ENCODE measurements at regions not wholly inside any gene's neighbourhood (a gene's known extent, or its start where the extent isn't known, plus 50 kb on each side); places are given as distances from the start of the nearest gene placed in this dataset.

DNA sequence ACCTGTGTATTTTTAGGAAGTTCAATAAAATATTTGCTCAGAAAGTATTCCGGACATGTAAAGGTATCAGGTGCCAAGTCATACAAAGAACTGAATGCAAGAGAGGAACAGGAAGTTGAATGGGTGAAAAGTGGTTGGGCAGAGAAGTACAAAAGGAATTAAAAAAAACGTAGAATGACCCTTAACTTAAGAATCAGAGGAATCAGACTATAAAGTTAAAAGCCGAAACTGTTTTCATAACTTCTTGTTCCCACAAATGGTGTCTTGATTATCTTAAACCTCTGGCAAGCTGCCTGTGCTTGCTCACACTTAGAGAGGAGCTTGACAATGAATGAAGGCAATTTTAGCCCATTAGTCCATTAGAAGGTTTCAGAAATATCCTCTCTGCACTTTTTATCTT is 81.6 kb upstream of the HHIP start:
- Histone ChIP-seq H3K4me2 (no peak overlapping the region), H3K4me1 (ENCODE audit: insufficient read depth) (no peaks in the 10 kb centered on the region), H2AFZ (no peak overlapping the region), H4K20me1 (replicated peaks; ENCODE audit: insufficient read depth) (no peaks in the 10 kb centered on the region), H3K9me2 (ENCODE audit: insufficient read depth) (no peaks in the 10 kb centered on the region; the same call in 1 of the 2 replicates), H3K79me2 (replicated peaks; ENCODE audit: insufficient read depth) (no peaks in the 10 kb centered on the region), H3K27ac (ENCODE audit: low read depth) (no peak overlapping the region), H3K27me3 (ENCODE audit: insufficient read depth) (no peaks in the 10 kb centered on the region), H3K36me3 (ENCODE audit: insufficient read depth) (no peaks in the 10 kb centered on the region), H3F3A (replicated peaks; ENCODE audit: low read depth) (no peaks in the 10 kb centered on the region), H3K4me3 (no peak overlapping the region)
- H3K4me3 Mint-ChIP-seq: no peak overlapping the region
- no peaks in the 10 kb centered on the region for H3K36me3 Mint-ChIP-seq (ENCODE audit: low read depth)
- no peaks in the 10 kb centered on the region for H3K27me3 Mint-ChIP-seq (ENCODE audit: insufficient read depth, low read depth, poor library complexity)
- TF ChIP-seq REST (IDR thresholded peaks at IDR 0.05; ENCODE audit: unreplicated experiment) (no peak), POLR2AphosphoS5 (IDR thresholded peaks at IDR 0.05; ENCODE audit: low read depth) (no peak), EZH2 (IDR thresholded peaks at IDR 0.05; ENCODE audit: low read depth, unreplicated experiment) (no peak), CREB1 (CRISPR knock-in tag; IDR thresholded peaks at IDR 0.05; ENCODE audit: low read depth) (no peak), JUNB (IDR thresholded peaks at IDR 0.05; ENCODE audit: unreplicated experiment) (no peak), STAT1 (IDR thresholded peaks at IDR 0.05; ENCODE audit: unreplicated experiment) (no peak), ZNF114 (CRISPR knock-in tag; IDR thresholded peaks at IDR 0.05) (no peak), EZH2phosphoT487 (IDR thresholded peaks at IDR 0.05; ENCODE audit: unreplicated experiment) (no peak), ZNF331 (CRISPR knock-in tag; IDR thresholded peaks at IDR 0.05; ENCODE audit: low read depth) (no peak), ZNF462 (CRISPR knock-in tag; IDR thresholded peaks at IDR 0.05) (no peak), NANOG (IDR thresholded peaks at IDR 0.05; ENCODE audit: borderline replicate concordance) (no peak)
- TF ChIP-seq, protein P1, sequence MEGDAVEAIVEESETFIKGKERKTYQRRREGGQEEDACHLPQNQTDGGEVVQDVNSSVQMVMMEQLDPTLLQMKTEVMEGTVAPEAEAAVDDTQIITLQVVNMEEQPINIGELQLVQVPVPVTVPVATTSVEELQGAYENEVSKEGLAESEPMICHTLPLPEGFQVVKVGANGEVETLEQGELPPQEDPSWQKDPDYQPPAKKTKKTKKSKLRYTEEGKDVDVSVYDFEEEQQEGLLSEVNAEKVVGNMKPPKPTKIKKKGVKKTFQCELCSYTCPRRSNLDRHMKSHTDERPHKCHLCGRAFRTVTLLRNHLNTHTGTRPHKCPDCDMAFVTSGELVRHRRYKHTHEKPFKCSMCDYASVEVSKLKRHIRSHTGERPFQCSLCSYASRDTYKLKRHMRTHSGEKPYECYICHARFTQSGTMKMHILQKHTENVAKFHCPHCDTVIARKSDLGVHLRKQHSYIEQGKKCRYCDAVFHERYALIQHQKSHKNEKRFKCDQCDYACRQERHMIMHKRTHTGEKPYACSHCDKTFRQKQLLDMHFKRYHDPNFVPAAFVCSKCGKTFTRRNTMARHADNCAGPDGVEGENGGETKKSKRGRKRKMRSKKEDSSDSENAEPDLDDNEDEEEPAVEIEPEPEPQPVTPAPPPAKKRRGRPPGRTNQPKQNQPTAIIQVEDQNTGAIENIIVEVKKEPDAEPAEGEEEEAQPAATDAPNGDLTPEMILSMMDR (conservative IDR thresholded peaks at IDR 0.05; ENCODE audit: low read depth in 2 of 2): no peak
- TF ChIP-seq, protein P2, sequence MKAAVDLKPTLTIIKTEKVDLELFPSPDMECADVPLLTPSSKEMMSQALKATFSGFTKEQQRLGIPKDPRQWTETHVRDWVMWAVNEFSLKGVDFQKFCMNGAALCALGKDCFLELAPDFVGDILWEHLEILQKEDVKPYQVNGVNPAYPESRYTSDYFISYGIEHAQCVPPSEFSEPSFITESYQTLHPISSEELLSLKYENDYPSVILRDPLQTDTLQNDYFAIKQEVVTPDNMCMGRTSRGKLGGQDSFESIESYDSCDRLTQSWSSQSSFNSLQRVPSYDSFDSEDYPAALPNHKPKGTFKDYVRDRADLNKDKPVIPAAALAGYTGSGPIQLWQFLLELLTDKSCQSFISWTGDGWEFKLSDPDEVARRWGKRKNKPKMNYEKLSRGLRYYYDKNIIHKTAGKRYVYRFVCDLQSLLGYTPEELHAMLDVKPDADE (IDR thresholded peaks at IDR 0.05): no peak
- DNase-seq (ENCODE audit: low spot score): no peak
- H3K4me1 Mint-ChIP-seq: peaks cover 3% of the 10 kb centered on the region; the same call in 1 of the 3 replicates
- no peak overlapping the region for H3K27ac Mint-ChIP-seq
- ATAC-seq: no peak
- no peaks in the 10 kb centered on the region for H3K9me3 Mint-ChIP-seq
